Skeletal muscle cell (primary cell): ENCODE measurements at regions not wholly inside any gene's neighbourhood (a gene's known extent, or its start where the extent isn't known, plus 50 kb on each side); places are given as distances from the start of the nearest gene placed in this dataset.
A peak's percentile ranks its signal among the peaks of the same experiment; 100 is the strongest.
"Not testable (repeated sequence)": the region's sequence is repeated elsewhere in the genome, so short reads cannot be mapped to it uniquely, and the experiment has no call there.

ENCODE experiments used
- DNase-seq: peaks from one replicate; pipeline ENCODE4 v3.0.0-alpha.2; 2010; ENCODE audit warnings: low read depth
- H3K4me3 ChIP-seq: 2 replicates; pipeline ENCODE4 v1.5.1; 2011; ENCODE audit warnings: low read depth, mild to moderate bottlenecking, control low read depth, low read length, moderate library complexity

- no peak overlapping the region for H3K4me3 ChIP-seq
Observed at GRCh38 chr5:148880197-148880596, 53.8 kb downstream of the ADRB2 start.

GRCh38 chr5:148880696-148881095, 54.3 kb downstream of the ADRB2 start:
- no peak for DNase-seq
- no peak overlapping the region for H3K4me3 ChIP-seq

More at GRCh38 chr5:148880197-148880596, 53.8 kb downstream of the ADRB2 start:
- DNase-seq = no peak

- DNase-seq = no peak
Observed at GRCh38 chr5:148882332-148882731, 55.9 kb downstream of the ADRB2 start.

GRCh38 chr5:148884339-148885020, 58.1 kb downstream of the ADRB2 start:
- DNase-seq = no peak
- H3K4me3 ChIP-seq = no peak overlapping the region

More at GRCh38 chr5:148882332-148882731, 55.9 kb downstream of the ADRB2 start:
- H3K4me3 ChIP-seq = no peak overlapping the region

GRCh38 chr5:148887123-148887881, 60.9 kb downstream of the ADRB2 start:
- no peak overlapping the region for H3K4me3 ChIP-seq
- DNase-seq = no peak

- DNase-seq, H3K4me3 ChIP-seq: not testable (repeated sequence)
Observed at GRCh38 chr5:148889936-148890335, 63.5 kb downstream of the ADRB2 start.

DNA sequence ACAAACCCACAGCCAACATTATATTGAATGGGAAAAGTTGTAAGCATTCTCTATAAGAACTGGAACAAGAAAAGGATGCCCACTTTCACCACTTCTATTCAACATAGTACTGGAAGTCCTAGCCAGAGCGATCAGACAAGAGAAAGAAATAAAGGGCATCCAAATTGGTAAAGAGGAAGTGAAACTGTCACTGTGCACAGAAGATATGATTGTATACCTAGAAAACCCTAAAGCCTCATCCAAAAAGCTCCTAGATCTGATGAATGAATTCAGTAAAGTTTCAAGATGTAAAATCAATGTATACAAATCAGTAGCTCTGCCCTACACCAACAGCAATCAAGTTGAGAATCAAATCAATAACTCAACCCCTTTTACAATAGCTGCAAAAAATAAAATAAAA, 69.0 kb downstream of the ADRB2 start:
- not testable (repeated sequence) for DNase-seq, H3K4me3 ChIP-seq

GRCh38 chr5:148897842-148898241, 71.4 kb downstream of the ADRB2 start:
- no peak for DNase-seq

DNA sequence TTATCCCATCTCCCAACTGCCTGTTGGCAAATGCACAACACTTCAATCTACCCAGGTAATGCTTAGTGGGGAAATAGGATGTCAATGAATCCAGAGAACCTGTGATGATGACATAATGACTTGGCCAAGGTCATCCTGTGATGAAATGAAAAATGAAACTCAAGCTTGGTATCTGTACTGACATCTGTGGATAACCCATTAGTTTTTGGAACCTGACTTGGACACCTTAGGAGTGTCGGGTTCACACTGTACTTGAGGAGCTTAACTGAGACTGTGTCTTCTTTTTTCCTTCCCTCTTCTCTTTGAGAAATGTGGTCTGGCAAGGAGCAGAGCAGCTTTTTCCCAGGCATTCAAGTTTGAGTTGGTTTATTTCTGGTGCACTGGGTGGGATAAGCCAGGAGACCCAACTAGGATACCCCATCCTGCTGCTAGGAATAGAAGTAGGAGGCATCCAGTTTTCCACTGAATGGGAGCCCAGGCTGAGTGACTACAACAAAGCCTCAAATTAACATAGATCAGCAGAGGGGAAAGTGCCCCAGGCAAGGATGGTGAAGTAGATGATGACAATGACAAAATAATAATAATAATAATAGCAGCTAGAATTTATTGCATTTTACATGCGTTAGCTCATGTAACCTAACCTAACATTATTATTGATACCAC, 72.1 kb downstream of the ADRB2 start:
- no peak for DNase-seq

More at GRCh38 chr5:148897842-148898241, 71.4 kb downstream of the ADRB2 start:
- no peak overlapping the region for H3K4me3 ChIP-seq

DNA sequence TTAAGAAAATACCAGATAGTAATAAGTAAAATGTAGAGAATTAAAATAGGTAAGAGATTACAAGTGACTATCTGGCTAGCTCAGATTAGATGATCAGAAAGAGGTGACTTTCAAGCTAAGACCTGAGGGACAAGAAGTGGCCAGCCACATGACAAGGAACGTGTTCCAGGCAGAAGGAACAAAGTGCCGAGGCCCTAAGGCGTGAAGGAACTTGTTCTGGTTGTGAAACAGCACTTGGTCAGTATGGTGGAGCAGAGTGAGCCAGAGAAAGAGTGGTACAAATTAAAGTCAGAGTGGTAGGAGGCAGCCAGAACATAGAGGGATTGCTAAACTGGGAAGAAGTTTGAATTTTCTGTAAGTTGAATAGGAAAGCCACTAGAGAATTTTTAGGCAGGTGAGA, 73.6 kb downstream of the ADRB2 start:
- H3K4me3 ChIP-seq = no peak overlapping the region

More for the DNA sequence above, 72.1 kb downstream of the ADRB2 start:
- H3K4me3 ChIP-seq = no peak overlapping the region

GRCh38 chr5:148902478-148902877, 76.1 kb downstream of the ADRB2 start:
- no peak for DNase-seq
- H3K4me3 ChIP-seq = no peak overlapping the region

More for the DNA sequence above, 73.6 kb downstream of the ADRB2 start:
- DNase-seq = no peak

- DNase-seq = no peak
- H3K4me3 ChIP-seq = no peak overlapping the region
Observed at GRCh38 chr5:148903587-148903986, 77.2 kb downstream of the ADRB2 start.

DNA sequence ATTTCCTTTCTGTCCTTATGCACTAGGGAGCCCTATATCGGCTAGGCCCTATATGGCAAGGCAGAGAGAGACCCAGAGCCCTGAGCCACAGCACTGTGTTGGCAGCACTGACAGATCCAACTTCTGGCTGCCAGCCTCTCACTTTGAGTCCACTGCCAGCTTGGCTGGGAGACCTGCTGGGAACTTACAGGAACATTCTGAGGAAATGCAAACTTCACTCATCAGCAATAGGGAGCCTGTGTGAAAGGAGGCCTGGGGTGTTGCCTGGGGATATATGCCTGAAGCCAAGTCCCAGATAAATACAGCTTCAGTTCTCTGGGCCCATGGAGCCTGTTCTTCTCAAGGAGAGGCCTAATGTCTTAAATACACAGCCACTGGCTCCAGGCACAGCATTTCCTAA, 78.0 kb downstream of the ADRB2 start:
- no peak for DNase-seq
- H3K4me3 ChIP-seq = no peak overlapping the region

GRCh38 chr5:148905541-148905940, 79.1 kb downstream of the ADRB2 start:
- no peak for DNase-seq
- H3K4me3 ChIP-seq = no peak overlapping the region

- DNase-seq = no peak
- no peak overlapping the region for H3K4me3 ChIP-seq
Observed at GRCh38 chr5:148906968-148907367, 80.6 kb downstream of the ADRB2 start.

- H3K4me3 ChIP-seq = no peak overlapping the region
- DNase-seq = no peak
Observed at GRCh38 chr5:148909040-148909439, 82.6 kb downstream of the ADRB2 start.

- H3K4me3 ChIP-seq = no peak overlapping the region
- no peak for DNase-seq
Observed at GRCh38 chr5:148909766-148910165, 83.4 kb downstream of the ADRB2 start.

DNA sequence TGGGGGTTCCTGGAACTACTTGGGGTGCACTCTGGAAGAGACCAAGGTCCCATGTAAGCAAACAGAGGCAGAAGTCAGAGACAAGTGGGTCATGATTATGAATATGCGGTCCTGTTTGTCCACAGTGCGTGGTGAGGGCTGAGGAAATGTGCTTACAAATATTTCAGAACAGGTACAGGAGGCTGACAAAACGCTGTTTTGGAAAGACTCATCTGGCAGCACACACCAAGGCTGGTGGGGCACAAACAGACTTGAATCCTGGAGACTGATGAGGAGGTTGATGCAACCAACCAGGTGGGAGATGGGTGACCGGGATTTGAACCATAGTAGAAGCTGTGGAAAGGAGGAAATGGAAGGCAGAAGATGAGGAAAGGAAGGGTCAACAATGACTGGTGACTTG, 83.8 kb downstream of the ADRB2 start:
- H3K4me3 ChIP-seq = no peak overlapping the region
- DNase-seq = no peak

GRCh38 chr5:148910686-148911361, 84.4 kb downstream of the ADRB2 start:
- H3K4me3 ChIP-seq = no peak overlapping the region
- peak; percentile 48 for DNase-seq

DNA sequence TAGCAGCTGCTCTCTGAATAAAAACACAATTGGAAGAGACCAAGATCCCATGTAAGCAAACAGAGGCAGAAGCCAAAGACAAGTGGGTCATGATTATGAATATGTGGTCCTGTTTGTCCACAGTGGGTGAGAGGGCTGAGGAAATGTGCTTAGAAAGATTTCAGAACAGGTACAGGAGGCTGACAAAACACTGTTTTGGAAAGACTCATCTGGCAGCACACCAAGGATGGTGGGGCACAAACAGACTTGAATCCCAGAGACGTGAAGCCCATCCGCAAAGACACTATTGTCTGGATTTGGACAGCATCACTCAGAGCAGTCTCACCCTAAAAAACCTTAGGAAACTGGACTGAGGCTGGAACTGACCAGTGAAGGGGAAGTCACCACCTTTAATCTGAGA, 85.0 kb downstream of the ADRB2 start:
- no peak overlapping the region for H3K4me3 ChIP-seq
- no peak for DNase-seq
